Activated CD8-positive, alpha-beta memory T cell treated with anti-CD3 and anti-CD28 coated beads for 48 hours (primary cell): ENCODE measurements at regions not wholly inside any gene's neighbourhood (a gene's known extent, or its start where the extent isn't known, plus 50 kb on each side); places are given as distances from the start of the nearest gene placed in this dataset.

ENCODE experiments used
- DNase-seq, 3 experiments: peaks; one replicate each; pipeline ENCODE4 v3.0.0-alpha.2; 2020; ENCODE audit warnings: low read depth in 2 of 3, low spot score in 2 of 3

DNA sequence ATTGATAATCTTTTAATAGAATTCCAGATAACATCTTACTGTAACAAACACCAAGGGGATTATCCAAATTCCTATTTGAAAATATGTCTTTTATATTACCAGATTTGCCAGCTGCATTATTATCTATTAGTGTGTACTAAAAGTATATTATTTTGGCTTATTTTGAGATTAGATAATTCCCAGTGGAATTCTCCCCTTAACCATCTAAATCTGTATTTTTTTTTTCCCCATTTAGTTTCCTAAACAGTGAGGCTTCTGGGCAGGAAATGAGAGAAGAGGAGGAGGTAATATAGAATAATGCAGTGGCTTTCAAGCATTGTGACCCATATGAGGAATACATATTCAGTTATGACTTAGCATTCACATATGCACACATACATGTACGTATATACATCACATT lies 53.5 kb upstream of the ABL1 start:
- DNase-seq, result no peak

- DNase-seq, result no peak
Observed at GRCh38 chr9:130782886-130783530, 52.0 kb upstream of the ABL1 start.

DNA sequence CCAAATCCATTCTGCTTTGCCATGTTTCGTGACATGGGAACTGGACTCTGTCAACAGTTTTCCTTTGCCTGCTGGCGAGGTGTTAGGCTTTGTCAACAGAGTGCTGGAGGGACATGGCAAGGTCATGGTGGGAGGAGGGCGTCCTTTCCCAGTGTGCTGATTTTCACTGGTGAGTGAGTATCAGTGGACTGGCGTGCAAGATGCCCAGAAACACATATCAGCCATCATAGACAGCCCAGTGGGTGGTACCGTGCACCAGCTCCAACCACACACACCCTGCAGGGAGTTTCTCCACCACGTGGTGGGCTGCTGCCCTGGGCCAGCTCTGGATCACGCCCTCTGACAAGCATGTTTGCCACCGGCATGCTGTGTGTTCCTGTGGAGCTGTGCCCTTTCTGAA lies 50.0 kb upstream of the ABL1 start:
- DNase-seq, result no peak
